ENCODE measurements at regions not wholly inside any gene's neighbourhood (a gene's known extent, or its start where the extent isn't known, plus 50 kb on each side); places are given as distances from the start of the nearest gene placed in this dataset.

DNA sequence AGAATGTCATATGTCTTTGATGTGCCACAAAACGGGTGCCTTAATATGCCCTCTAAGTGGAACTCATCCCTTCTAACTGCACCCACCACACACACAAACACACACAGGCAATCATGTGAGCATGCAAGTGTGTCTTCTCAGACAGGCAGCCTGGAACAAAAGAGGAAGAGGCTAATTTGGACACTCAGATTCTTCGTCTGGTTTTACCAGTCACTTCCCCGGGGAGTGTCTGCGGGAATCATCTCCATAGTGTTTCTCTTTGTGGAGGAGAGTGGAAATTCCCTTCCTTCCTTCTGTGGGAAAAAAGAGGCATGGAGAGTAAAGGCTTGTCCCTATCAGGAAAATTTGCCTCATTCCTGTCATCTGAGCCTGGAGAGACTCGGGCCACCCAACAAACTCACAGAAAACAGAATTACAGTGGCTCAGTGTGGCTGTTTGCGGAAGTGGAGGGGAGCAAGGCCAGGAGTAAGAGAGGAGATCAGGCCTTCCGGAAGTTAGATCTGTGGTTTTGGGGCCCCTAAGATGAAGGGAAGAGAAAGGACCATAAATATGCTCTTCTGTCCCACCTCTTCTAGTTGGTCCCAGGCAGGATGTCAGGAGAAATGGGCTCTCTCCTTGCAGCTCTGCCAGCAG, 212.6 kb upstream of the SEMA6D start:
- TF ChIP-seq, protein P1, sequence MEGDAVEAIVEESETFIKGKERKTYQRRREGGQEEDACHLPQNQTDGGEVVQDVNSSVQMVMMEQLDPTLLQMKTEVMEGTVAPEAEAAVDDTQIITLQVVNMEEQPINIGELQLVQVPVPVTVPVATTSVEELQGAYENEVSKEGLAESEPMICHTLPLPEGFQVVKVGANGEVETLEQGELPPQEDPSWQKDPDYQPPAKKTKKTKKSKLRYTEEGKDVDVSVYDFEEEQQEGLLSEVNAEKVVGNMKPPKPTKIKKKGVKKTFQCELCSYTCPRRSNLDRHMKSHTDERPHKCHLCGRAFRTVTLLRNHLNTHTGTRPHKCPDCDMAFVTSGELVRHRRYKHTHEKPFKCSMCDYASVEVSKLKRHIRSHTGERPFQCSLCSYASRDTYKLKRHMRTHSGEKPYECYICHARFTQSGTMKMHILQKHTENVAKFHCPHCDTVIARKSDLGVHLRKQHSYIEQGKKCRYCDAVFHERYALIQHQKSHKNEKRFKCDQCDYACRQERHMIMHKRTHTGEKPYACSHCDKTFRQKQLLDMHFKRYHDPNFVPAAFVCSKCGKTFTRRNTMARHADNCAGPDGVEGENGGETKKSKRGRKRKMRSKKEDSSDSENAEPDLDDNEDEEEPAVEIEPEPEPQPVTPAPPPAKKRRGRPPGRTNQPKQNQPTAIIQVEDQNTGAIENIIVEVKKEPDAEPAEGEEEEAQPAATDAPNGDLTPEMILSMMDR (IDR thresholded peaks at IDR 0.05), result no peak
- no peak for TF ChIP-seq POLR2A (IDR thresholded peaks at IDR 0.05)
- no peak for TF ChIP-seq EP300 (IDR thresholded peaks at IDR 0.05)
